HL-60 (cell line): ENCODE measurements at regions not wholly inside any gene's neighbourhood (a gene's known extent, or its start where the extent isn't known, plus 50 kb on each side); places are given as distances from the start of the nearest gene placed in this dataset.
"Not testable (repeated sequence)": the region's sequence is repeated elsewhere in the genome, so short reads cannot be mapped to it uniquely, and the experiment has no call there.

Source experiments
- DNase-seq, 2 experiments: peaks; one replicate each; pipeline ENCODE4 v3.0.0-alpha.2; 2010 to 2020; ENCODE audit warnings: low read depth in 1 of 2, low spot score in 1 of 2
- H3K27ac ChIP-seq: fragments of 250-450 bp; sonication (Bioruptor Pico); replicated peaks from 2 replicates; pipeline ENCODE4 v1.5.1; 2020; ENCODE audit warnings: mild to moderate bottlenecking, moderate library complexity
- H3K27me3 ChIP-seq: fragments of 250-450 bp; sonication (Bioruptor Pico); 2 replicates; pipeline ENCODE4 v1.5.1; 2021; ENCODE audit warnings: mild to moderate bottlenecking, moderate library complexity; ENCODE audit not compliant: insufficient read depth, poor library complexity, severe bottlenecking
- H3K4me3 ChIP-seq: replicated peaks from 2 replicates; pipeline ENCODE4 v1.5.1; 2011; ENCODE audit warnings: mild to moderate bottlenecking, control low read depth, low read length; ENCODE audit not compliant: insufficient read depth
- GABPA ChIP-seq: IDR thresholded peaks from 2 replicates; pipeline ENCODE4 v1.6.1; 2012; ENCODE audit warnings: low read depth
- POLR2AphosphoS5 ChIP-seq: IDR thresholded peaks from 2 replicates; pipeline ENCODE4 v1.6.1; 2012; ENCODE audit warnings: low read depth
- SPI1 ChIP-seq: IDR thresholded peaks from 2 replicates; pipeline ENCODE4 v1.6.1; 2012; ENCODE audit warnings: low read depth, mild to moderate bottlenecking, borderline replicate concordance
- TF ChIP-seq, protein P1 (sequence below): IDR thresholded peaks from one replicate; pipeline ENCODE4 v1.5.1; 2011; ENCODE audit warnings: low read length, control low read depth, inconsistent platforms; ENCODE audit not compliant: insufficient read depth
- TF ChIP-seq, protein P2 (sequence below): IDR thresholded peaks from 2 replicates; pipeline ENCODE4 v1.6.1; 2012; ENCODE audit warnings: low read depth; ENCODE audit not compliant: insufficient replicate concordance

GRCh38 chr14:86766469-86766868, 1226.5 kb downstream of the GALC start:
- no peak for DNase-seq
- TF ChIP-seq, protein P1, sequence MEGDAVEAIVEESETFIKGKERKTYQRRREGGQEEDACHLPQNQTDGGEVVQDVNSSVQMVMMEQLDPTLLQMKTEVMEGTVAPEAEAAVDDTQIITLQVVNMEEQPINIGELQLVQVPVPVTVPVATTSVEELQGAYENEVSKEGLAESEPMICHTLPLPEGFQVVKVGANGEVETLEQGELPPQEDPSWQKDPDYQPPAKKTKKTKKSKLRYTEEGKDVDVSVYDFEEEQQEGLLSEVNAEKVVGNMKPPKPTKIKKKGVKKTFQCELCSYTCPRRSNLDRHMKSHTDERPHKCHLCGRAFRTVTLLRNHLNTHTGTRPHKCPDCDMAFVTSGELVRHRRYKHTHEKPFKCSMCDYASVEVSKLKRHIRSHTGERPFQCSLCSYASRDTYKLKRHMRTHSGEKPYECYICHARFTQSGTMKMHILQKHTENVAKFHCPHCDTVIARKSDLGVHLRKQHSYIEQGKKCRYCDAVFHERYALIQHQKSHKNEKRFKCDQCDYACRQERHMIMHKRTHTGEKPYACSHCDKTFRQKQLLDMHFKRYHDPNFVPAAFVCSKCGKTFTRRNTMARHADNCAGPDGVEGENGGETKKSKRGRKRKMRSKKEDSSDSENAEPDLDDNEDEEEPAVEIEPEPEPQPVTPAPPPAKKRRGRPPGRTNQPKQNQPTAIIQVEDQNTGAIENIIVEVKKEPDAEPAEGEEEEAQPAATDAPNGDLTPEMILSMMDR, result no peak
- TF ChIP-seq, protein P2, sequence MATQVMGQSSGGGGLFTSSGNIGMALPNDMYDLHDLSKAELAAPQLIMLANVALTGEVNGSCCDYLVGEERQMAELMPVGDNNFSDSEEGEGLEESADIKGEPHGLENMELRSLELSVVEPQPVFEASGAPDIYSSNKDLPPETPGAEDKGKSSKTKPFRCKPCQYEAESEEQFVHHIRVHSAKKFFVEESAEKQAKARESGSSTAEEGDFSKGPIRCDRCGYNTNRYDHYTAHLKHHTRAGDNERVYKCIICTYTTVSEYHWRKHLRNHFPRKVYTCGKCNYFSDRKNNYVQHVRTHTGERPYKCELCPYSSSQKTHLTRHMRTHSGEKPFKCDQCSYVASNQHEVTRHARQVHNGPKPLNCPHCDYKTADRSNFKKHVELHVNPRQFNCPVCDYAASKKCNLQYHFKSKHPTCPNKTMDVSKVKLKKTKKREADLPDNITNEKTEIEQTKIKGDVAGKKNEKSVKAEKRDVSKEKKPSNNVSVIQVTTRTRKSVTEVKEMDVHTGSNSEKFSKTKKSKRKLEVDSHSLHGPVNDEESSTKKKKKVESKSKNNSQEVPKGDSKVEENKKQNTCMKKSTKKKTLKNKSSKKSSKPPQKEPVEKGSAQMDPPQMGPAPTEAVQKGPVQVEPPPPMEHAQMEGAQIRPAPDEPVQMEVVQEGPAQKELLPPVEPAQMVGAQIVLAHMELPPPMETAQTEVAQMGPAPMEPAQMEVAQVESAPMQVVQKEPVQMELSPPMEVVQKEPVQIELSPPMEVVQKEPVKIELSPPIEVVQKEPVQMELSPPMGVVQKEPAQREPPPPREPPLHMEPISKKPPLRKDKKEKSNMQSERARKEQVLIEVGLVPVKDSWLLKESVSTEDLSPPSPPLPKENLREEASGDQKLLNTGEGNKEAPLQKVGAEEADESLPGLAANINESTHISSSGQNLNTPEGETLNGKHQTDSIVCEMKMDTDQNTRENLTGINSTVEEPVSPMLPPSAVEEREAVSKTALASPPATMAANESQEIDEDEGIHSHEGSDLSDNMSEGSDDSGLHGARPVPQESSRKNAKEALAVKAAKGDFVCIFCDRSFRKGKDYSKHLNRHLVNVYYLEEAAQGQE, result no peak
- TF ChIP-seq SPI1 (no peak), GABPA (no peak), POLR2AphosphoS5 (no peak)
- H3K4me3 ChIP-seq, result no peak overlapping the region
- no peak overlapping the region for H3K27ac ChIP-seq
- H3K27me3 ChIP-seq, result no peaks in the 10 kb centered on the region

DNA sequence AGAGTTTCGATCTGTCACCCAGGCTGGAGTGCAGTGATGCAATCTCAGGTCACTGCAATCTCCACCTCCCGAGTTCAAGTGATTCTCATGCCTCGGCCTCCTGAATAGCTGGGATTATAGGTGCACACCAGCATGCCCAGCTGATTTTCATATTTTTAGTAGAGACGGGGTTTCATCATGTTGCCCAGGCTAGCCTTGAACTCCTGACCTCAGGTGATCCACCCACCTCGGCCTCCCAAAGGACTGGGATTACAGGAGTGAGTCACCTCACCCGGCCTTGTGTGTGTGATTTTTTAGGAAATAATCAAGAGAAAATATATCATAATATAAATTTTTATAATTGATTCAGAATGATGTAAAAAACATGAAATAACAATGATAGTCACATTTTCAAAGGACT, 1231.4 kb downstream of the GALC start:
- no peak overlapping the region for H3K27ac ChIP-seq
- no peak for TF ChIP-seq POLR2AphosphoS5
- H3K4me3 ChIP-seq, result no peak overlapping the region
- no peaks in the 10 kb centered on the region for H3K27me3 ChIP-seq
- DNase-seq, result no peak

- Histone ChIP-seq H3K27ac (no peak overlapping the region), H3K4me3 (no peak overlapping the region), H3K27me3 (no peaks in the 10 kb centered on the region)
- TF ChIP-seq GABPA (no peak), SPI1 (no peak), POLR2AphosphoS5 (no peak)
- TF ChIP-seq, protein P1, result no peak
- TF ChIP-seq, protein P2, result no peak
- DNase-seq, result no peak
These were observed 1226.7 kb downstream of the FLRT2 start for GRCh38 chr14:86756521-86757190.

DNA sequence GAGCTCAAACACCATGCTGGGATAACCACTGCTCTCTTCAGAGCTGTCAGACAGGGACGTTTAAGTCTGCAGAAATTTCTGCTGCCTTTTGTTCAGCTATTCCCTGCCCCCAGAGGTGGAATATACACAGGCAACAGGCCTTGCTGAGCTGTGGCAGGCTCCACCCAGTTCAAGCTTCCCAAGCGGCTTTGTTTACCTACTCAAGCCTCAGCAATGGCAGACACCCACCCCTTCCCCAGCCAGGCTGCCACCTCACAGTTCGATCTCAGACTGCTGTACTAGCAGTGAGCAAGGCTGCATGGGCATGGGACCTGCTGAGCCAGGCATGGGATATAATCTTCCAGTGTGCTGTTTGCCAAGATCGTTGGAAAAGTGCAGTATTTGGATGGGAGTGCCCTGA, 1220.5 kb downstream of the FLRT2 start:
- not testable (repeated sequence) for H3K27me3 ChIP-seq, DNase-seq, H3K27ac ChIP-seq

GRCh38 chr14:86739761-86740160, 1209.8 kb downstream of the FLRT2 start:
- Histone ChIP-seq H3K27ac (no peak overlapping the region), H3K4me3 (no peak overlapping the region), H3K27me3 (no peaks in the 10 kb centered on the region)
- TF ChIP-seq, protein P2, result no peak
- TF ChIP-seq, protein P1, result no peak
- no peak for TF ChIP-seq SPI1
- TF ChIP-seq POLR2AphosphoS5, result no peak
- TF ChIP-seq GABPA, result no peak
- no peak for DNase-seq

More for the DNA sequence above, 1220.5 kb downstream of the FLRT2 start:
- not testable (repeated sequence) for H3K4me3 ChIP-seq

DNA sequence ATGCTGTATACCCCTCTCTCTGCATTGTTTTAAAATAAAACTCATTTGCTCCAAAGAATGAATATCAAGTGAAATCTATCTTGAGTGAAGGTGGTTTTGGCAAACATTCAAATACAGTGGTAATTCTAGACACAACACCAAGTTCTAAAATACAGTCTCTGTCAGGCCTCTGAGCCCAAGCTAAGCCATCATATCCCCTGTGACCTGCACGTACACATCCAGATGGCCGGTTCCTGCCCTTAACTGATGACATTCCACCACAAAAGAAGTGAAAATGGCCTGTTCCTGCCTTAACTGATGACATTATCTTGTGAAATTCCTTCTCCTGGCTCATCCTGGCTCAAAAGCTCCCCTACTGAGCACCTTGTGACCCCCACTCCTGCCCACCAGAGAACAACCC, 1201.5 kb downstream of the FLRT2 start:
- H3K27me3 ChIP-seq, H3K27ac ChIP-seq, H3K4me3 ChIP-seq, DNase-seq: not testable (repeated sequence)
